ENCODE measurements at regions not wholly inside any gene's neighbourhood (a gene's known extent, or its start where the extent isn't known, plus 50 kb on each side); places are given as distances from the start of the nearest gene placed in this dataset.

- TF ChIP-seq CTCF (IDR thresholded peaks at IDR 0.05) (no peak), POLR2A (IDR thresholded peaks at IDR 0.05) (no peak)
Observed at GRCh38 chr6:44049163-44049988, 77.9 kb downstream of the MRPL14 start.
